ENCODE measurements at regions not wholly inside any gene's neighbourhood (a gene's known extent, or its start where the extent isn't known, plus 50 kb on each side); places are given as distances from the start of the nearest gene placed in this dataset.

DNA sequence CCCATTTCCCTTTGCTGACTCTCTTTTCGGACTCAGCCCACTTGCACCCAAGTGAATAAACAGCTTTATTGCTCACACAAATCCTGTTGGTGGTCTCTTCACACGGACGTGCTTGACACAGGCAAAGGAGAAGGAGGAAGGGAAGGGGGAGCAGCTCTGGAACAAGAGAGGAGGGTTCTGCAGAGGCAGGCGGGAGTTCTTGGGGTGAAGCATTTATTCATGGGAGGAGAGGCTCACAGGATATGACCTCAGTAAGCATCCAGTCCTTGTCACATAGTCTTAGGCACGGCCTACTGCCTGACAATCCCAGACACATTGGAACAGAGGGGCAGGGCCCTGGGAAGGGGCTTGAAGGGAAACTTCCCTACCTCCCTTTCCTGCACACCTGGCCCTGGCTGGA lies 171.7 kb upstream of the HS6ST1 start:
- DNase-seq (ENCODE audit: low spot score) (no peak), FAIRE-seq (no peak), ATAC-seq (no peak)
- TF ChIP-seq, protein P1, sequence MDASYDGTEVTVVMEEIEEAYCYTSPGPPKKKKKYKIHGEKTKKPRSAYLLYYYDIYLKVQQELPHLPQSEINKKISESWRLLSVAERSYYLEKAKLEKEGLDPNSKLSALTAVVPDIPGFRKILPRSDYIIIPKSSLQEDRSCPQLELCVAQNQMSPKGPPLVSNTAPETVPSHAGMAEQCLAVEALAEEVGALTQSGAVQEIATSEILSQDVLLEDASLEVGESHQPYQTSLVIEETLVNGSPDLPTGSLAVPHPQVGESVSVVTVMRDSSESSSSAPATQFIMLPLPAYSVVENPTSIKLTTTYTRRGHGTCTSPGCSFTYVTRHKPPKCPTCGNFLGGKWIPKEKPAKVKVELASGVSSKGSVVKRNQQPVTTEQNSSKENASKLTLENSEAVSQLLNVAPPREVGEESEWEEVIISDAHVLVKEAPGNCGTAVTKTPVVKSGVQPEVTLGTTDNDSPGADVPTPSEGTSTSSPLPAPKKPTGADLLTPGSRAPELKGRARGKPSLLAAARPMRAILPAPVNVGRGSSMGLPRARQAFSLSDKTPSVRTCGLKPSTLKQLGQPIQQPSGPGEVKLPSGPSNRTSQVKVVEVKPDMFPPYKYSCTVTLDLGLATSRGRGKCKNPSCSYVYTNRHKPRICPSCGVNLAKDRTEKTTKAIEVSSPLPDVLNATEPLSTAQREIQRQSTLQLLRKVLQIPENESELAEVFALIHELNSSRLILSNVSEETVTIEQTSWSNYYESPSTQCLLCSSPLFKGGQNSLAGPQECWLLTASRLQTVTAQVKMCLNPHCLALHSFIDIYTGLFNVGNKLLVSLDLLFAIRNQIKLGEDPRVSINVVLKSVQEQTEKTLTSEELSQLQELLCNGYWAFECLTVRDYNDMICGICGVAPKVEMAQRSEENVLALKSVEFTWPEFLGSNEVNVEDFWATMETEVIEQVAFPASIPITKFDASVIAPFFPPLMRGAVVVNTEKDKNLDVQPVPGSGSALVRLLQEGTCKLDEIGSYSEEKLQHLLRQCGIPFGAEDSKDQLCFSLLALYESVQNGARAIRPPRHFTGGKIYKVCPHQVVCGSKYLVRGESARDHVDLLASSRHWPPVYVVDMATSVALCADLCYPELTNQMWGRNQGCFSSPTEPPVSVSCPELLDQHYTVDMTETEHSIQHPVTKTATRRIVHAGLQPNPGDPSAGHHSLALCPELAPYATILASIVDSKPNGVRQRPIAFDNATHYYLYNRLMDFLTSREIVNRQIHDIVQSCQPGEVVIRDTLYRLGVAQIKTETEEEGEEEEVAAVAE (CRISPR knock-in tag; IDR thresholded peaks at IDR 0.05; ENCODE audit: borderline replicate concordance), result no peak
- no peak for TF ChIP-seq TFE3 (CRISPR knock-in tag; IDR thresholded peaks at IDR 0.05)
- TF ChIP-seq MAFG (CRISPR knock-in tag; IDR thresholded peaks at IDR 0.05), result no peak
- TF ChIP-seq FOXO1 (CRISPR knock-in tag; IDR thresholded peaks at IDR 0.05), result no peak
- TF ChIP-seq ZC3H4 (CRISPR knock-in tag; IDR thresholded peaks at IDR 0.05; ENCODE audit: borderline replicate concordance), result no peak
- TF ChIP-seq ZNF326 (CRISPR knock-in tag; IDR thresholded peaks at IDR 0.05; ENCODE audit: borderline replicate concordance), result no peak
- no peak for TF ChIP-seq CBX5 (CRISPR knock-in tag; IDR thresholded peaks at IDR 0.05; ENCODE audit: borderline replicate concordance)
- TF ChIP-seq, protein P2, sequence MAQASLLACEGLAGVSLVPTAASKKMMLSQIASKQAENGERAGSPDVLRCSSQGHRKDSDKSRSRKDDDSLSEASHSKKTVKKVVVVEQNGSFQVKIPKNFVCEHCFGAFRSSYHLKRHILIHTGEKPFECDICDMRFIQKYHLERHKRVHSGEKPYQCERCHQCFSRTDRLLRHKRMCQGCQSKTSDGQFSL (CRISPR knock-in tag; IDR thresholded peaks at IDR 0.05), result no peak
- no peak for TF ChIP-seq POGK (CRISPR knock-in tag; conservative IDR thresholded peaks at IDR 0.05)
- POLR2A ChIA-PET, result interaction anchor here (0.6 kb wide), 1 partner anchor 44 kb away, joined by 4 read pairs; no protein-coding TSS in a partner anchor
- H2AFZ ChIP-seq (ENCODE audit: low read length), result no peak overlapping the region
- CTCF ChIA-PET (ENCODE audit: low intra/inter-chr PET ratio, low total read pairs), result no interaction called here
- intact Hi-C loops (cut with micrococcal nuclease; ENCODE audit: unreplicated experiment) (no loop called here), in situ Hi-C loops (cut with HindIII; ENCODE audit: extremely low pct_ligation_motif_present, low pct_unique_long_range_greater_than_20kb) (no loop called here)
- no peak overlapping the region for H3K27ac ChIP-seq (ENCODE audit: extremely low read length, insufficient read depth, low read length)
- no peak overlapping the region for H3K9ac ChIP-seq (ENCODE audit: insufficient read depth, low read depth, low read length)
- no peak overlapping the region for H3K4me3 ChIP-seq (replicated peaks in 1 of 3; ENCODE audit: insufficient read depth in 1 of 3, low read depth in 2 of 3, low read length in 3 of 3)
- H3K4me1 ChIP-seq (ENCODE audit: insufficient read depth, low read length), result peaks cover 7% of the 10 kb centered on the region; the same call in 1 of the 2 replicates
- H3K4me2 ChIP-seq (ENCODE audit: low read depth, low read length), result no peak overlapping the region
- H4K20me1 ChIP-seq (ENCODE audit: insufficient read depth, low read length), result no peaks in the 10 kb centered on the region
- peaks cover 4 to 18% of the 10 kb centered on the region in 2 experiments; a peak in 4 of 5 replicates for H3K27me3 ChIP-seq (ENCODE audit: control insufficient read depth in 1 of 2, insufficient read depth in 2 of 2, low read length in 2 of 2)
- no peaks in the 10 kb centered on the region for H3K36me3 ChIP-seq (replicated peaks in 1 of 2; ENCODE audit: control insufficient read depth in 1 of 2, insufficient read depth in 2 of 2, low read length in 2 of 2)
- WGBS (ENCODE audit: low lambda C conversion rate), result 16% methylated on average over 5 of the region's 5 CpGs
- H3K79me2 ChIP-seq (ENCODE audit: insufficient read depth, low read length), result no peaks in the 10 kb centered on the region
- no TSS peak for BruUV-seq (replicated peaks)
- no peaks in the 10 kb centered on the region for H3K9me3 ChIP-seq (ENCODE audit: low read length)
